ENCODE measurements at regions not wholly inside any gene's neighbourhood (a gene's known extent, or its start where the extent isn't known, plus 50 kb on each side); places are given as distances from the start of the nearest gene placed in this dataset.

GRCh38 chr13:40127925-40128324 is 472.5 kb downstream of the COG6 start:
- no peaks in the 10 kb centered on the region for H3K9me3 ChIP-seq
- no peak overlapping the region for H3K27ac ChIP-seq
- H3K27me3 ChIP-seq = no peaks in the 10 kb centered on the region
- no peaks in the 10 kb centered on the region for H3K36me3 ChIP-seq
- TF ChIP-seq, protein P1, sequence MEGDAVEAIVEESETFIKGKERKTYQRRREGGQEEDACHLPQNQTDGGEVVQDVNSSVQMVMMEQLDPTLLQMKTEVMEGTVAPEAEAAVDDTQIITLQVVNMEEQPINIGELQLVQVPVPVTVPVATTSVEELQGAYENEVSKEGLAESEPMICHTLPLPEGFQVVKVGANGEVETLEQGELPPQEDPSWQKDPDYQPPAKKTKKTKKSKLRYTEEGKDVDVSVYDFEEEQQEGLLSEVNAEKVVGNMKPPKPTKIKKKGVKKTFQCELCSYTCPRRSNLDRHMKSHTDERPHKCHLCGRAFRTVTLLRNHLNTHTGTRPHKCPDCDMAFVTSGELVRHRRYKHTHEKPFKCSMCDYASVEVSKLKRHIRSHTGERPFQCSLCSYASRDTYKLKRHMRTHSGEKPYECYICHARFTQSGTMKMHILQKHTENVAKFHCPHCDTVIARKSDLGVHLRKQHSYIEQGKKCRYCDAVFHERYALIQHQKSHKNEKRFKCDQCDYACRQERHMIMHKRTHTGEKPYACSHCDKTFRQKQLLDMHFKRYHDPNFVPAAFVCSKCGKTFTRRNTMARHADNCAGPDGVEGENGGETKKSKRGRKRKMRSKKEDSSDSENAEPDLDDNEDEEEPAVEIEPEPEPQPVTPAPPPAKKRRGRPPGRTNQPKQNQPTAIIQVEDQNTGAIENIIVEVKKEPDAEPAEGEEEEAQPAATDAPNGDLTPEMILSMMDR (IDR thresholded peaks at IDR 0.05) = no peak
- H3K4me3 ChIP-seq (ENCODE audit: low read depth in 1 of 2, low read length in 1 of 2) = no peak overlapping the region
- no peaks in the 10 kb centered on the region for H3K4me1 ChIP-seq (ENCODE audit: control insufficient read depth in 1 of 2, insufficient read depth in 1 of 2, low read depth in 1 of 2, low read length in 1 of 2)

GRCh38 chr13:40129467-40129866 is 474.0 kb downstream of the COG6 start:
- H3K27ac ChIP-seq = no peak overlapping the region
- H3K27me3 ChIP-seq = no peaks in the 10 kb centered on the region
- TF ChIP-seq, protein P1 (IDR thresholded peaks at IDR 0.05) = no peak
- H3K9me3 ChIP-seq = no peaks in the 10 kb centered on the region
- no peaks in the 10 kb centered on the region for H3K4me1 ChIP-seq (ENCODE audit: control insufficient read depth in 1 of 2, insufficient read depth in 1 of 2, low read depth in 1 of 2, low read length in 1 of 2)
- H3K4me3 ChIP-seq (ENCODE audit: low read depth in 1 of 2, low read length in 1 of 2) = no peak overlapping the region
- no peaks in the 10 kb centered on the region for H3K36me3 ChIP-seq

DNA sequence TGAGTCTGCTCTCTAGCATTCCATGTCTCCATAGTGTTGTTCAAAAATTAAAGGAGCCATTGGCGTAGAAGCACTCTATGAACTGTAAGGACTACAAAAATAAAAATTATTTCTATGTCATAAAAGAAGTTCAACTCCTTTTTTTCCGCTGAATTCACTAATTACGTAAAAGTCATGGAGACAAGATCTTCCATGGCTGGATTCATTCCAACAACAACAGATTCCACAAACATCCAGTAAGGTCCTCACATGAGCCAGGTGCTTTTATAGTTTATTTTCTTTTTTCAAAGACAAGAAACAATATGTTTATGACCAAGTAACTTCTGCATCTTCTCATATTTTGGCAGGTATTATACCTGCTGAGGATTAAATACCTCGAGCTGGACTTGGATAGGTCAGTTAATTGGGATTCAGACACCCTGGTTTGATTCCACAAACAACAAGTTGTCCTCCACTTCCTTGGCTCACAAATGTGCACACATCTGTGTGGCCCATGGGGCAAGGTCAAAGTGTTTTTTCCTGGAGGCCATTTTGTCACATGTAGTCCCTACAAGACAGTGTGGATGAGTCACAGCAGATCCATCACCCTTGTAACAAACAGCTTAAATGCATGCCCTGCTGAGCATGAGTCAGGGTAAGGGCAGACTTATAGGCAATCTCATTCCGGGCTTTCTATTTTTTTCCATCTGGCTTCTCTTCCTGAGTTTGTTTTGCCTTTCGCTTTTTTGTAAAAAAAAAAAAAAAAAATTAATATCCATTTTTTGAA is 475.6 kb downstream of the COG6 start:
- Histone ChIP-seq H3K9me3 (no peaks in the 10 kb centered on the region), H3K27ac (no peak overlapping the region), H3K4me1 (ENCODE audit: control insufficient read depth in 1 of 2, insufficient read depth in 1 of 2, low read depth in 1 of 2, low read length in 1 of 2) (no peaks in the 10 kb centered on the region), H3K27me3 (no peaks in the 10 kb centered on the region), H3K36me3 (no peaks in the 10 kb centered on the region), H3K4me3 (ENCODE audit: low read depth in 1 of 2, low read length in 1 of 2) (no peak overlapping the region)
- TF ChIP-seq, protein P1 (IDR thresholded peaks at IDR 0.05) = no peak

GRCh38 chr13:40132249-40132648 is 476.8 kb downstream of the COG6 start:
- Histone ChIP-seq H3K4me1 (ENCODE audit: control insufficient read depth in 1 of 2, insufficient read depth in 1 of 2, low read depth in 1 of 2, low read length in 1 of 2) (no peaks in the 10 kb centered on the region), H3K27me3 (no peaks in the 10 kb centered on the region), H3K36me3 (no peaks in the 10 kb centered on the region), H3K9me3 (no peaks in the 10 kb centered on the region), H3K27ac (no peak overlapping the region), H3K4me3 (ENCODE audit: low read depth in 1 of 2, low read length in 1 of 2) (no peak overlapping the region)
- TF ChIP-seq, protein P1 (IDR thresholded peaks at IDR 0.05) = no peak

DNA sequence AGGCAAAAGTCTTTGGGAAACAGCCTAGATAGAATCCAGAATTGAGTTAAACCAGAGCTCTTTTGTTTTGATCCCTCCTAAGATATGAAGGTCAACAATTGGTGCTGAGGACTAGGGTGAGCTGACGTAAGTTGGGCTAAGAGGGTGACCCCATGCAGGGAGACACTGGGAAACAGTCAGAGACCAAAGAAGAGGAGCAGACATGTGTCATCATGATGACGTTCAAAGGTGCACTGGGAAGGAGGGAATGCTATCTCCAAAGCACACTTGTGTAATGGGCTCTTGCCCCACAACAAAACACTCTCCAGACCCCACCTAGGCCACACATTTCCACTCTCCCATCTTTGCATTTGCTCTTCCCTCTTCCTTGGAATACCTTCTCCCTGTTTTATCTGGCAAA is 481.4 kb downstream of the COG6 start:
- no peak overlapping the region for H3K27ac ChIP-seq

More for the DNA sequence above, 481.4 kb downstream of the COG6 start:
- Histone ChIP-seq H3K4me1 (ENCODE audit: control insufficient read depth in 1 of 2, insufficient read depth in 1 of 2, low read depth in 1 of 2, low read length in 1 of 2) (no peaks in the 10 kb centered on the region), H3K4me3 (ENCODE audit: low read depth in 1 of 2, low read length in 1 of 2) (no peak overlapping the region), H3K9me3 (no peaks in the 10 kb centered on the region), H3K36me3 (no peaks in the 10 kb centered on the region), H3K27me3 (peaks cover 3% of the 10 kb centered on the region)
- TF ChIP-seq, protein P1 (IDR thresholded peaks at IDR 0.05) = no peak
